ENCODE measurements at regions not wholly inside any gene's neighbourhood (a gene's known extent, or its start where the extent isn't known, plus 50 kb on each side); places are given as distances from the start of the nearest gene placed in this dataset.

- Histone ChIP-seq H3K4me3 (ENCODE audit: low read length) (no peak overlapping the region), H3K4me1 (ENCODE audit: insufficient read depth, low read length) (no peaks in the 10 kb centered on the region), H3K27ac (ENCODE audit: low read depth in 1 of 2, low read length in 2 of 2) (no peak overlapping the region), H3K9me3 (ENCODE audit: control insufficient read depth in 1 of 2, insufficient read depth in 1 of 2, low read length in 2 of 2) (no peaks in the 10 kb centered on the region), H3K27me3 (ENCODE audit: control insufficient read depth in 1 of 2, insufficient read depth in 2 of 2, low read length in 2 of 2) (no peaks in the 10 kb centered on the region), H3K36me3 (ENCODE audit: insufficient read depth, low read length) (no peaks in the 10 kb centered on the region)
- H3K27ac Mint-ChIP-seq = no peak overlapping the region
- DNase-seq (no peak), ATAC-seq (ENCODE audit: poor library complexity) (no peak)
- no peaks in the 10 kb centered on the region for H3K4me1 Mint-ChIP-seq (ENCODE audit: low read depth)
- H3K4me3 Mint-ChIP-seq = no peak overlapping the region
- H3K36me3 Mint-ChIP-seq (ENCODE audit: low read depth) = no peaks in the 10 kb centered on the region
- TF ChIP-seq, protein P1, sequence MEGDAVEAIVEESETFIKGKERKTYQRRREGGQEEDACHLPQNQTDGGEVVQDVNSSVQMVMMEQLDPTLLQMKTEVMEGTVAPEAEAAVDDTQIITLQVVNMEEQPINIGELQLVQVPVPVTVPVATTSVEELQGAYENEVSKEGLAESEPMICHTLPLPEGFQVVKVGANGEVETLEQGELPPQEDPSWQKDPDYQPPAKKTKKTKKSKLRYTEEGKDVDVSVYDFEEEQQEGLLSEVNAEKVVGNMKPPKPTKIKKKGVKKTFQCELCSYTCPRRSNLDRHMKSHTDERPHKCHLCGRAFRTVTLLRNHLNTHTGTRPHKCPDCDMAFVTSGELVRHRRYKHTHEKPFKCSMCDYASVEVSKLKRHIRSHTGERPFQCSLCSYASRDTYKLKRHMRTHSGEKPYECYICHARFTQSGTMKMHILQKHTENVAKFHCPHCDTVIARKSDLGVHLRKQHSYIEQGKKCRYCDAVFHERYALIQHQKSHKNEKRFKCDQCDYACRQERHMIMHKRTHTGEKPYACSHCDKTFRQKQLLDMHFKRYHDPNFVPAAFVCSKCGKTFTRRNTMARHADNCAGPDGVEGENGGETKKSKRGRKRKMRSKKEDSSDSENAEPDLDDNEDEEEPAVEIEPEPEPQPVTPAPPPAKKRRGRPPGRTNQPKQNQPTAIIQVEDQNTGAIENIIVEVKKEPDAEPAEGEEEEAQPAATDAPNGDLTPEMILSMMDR (IDR thresholded peaks at IDR 0.05) = no peak
- no peaks in the 10 kb centered on the region for H3K27me3 Mint-ChIP-seq
- ChIA-PET CTCF (interaction anchor here (0.7 kb wide), 1 partner anchor 859 kb away, joined by 3 read pairs; no protein-coding TSS in a partner anchor), POLR2A (no interaction called here)
- H3K9me3 Mint-ChIP-seq = no peaks in the 10 kb centered on the region
- intact Hi-C loops (cut with DNase I, micrococcal nuclease) = no loop called here
Measured at GRCh38 chr9:73548201-73548600, 396.5 kb downstream of the ANXA1 start.

DNA sequence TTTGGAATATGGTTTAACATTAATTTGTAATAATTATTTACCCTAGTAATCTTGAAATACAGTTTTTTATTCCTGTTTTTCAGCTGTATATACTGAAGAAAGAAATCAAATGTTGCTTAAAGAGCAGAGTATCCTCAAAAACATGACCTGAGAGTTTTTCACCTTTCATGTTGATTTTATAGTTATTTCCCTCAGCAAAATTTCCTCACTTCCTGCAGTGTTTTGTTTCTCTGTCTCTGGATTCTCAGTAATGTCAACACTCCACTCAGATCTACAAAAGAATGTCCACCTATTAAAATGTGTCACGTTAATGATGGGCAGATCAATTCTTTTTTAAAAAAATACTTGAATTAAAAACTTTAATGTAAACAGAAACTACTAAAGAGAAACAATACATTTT is 398.3 kb downstream of the ANXA1 start:
- TF ChIP-seq, protein P1 (IDR thresholded peaks at IDR 0.05) = no peak
- Mint-ChIP-seq H3K27me3 (no peaks in the 10 kb centered on the region), H3K36me3 (ENCODE audit: low read depth) (no peaks in the 10 kb centered on the region), H3K9me3 (peaks cover 2% of the 10 kb centered on the region), H3K4me3 (no peak overlapping the region), H3K4me1 (ENCODE audit: low read depth) (no peaks in the 10 kb centered on the region), H3K27ac (no peak overlapping the region)
- ATAC-seq (ENCODE audit: poor library complexity) (no peak), DNase-seq (no peak)
- Histone ChIP-seq H3K9me3 (ENCODE audit: control insufficient read depth in 1 of 2, insufficient read depth in 1 of 2, low read length in 2 of 2) (no peaks in the 10 kb centered on the region), H3K4me1 (ENCODE audit: insufficient read depth, low read length) (no peaks in the 10 kb centered on the region), H3K4me3 (ENCODE audit: low read length) (no peak overlapping the region), H3K27ac (ENCODE audit: low read depth in 1 of 2, low read length in 2 of 2) (no peak overlapping the region), H3K27me3 (ENCODE audit: control insufficient read depth in 1 of 2, insufficient read depth in 2 of 2, low read length in 2 of 2) (no peaks in the 10 kb centered on the region), H3K36me3 (ENCODE audit: insufficient read depth, low read length) (no peaks in the 10 kb centered on the region)
- POLR2A ChIA-PET = no interaction called here
- intact Hi-C loops (cut with DNase I, micrococcal nuclease) = no loop called here
- CTCF ChIA-PET = no interaction called here

GRCh38 chr9:73553295-73553694 is 401.6 kb downstream of the ANXA1 start:
- Mint-ChIP-seq H3K4me1 (ENCODE audit: low read depth) (no peaks in the 10 kb centered on the region), H3K27me3 (no peaks in the 10 kb centered on the region), H3K36me3 (ENCODE audit: low read depth) (no peaks in the 10 kb centered on the region), H3K4me3 (no peak overlapping the region), H3K27ac (no peak overlapping the region), H3K9me3 (peaks cover 2% of the 10 kb centered on the region)
- intact Hi-C loops (cut with DNase I, micrococcal nuclease) = no loop called here
- Histone ChIP-seq H3K4me3 (ENCODE audit: low read length) (no peak overlapping the region), H3K27ac (ENCODE audit: low read depth in 1 of 2, low read length in 2 of 2) (no peak overlapping the region), H3K4me1 (ENCODE audit: insufficient read depth, low read length) (no peaks in the 10 kb centered on the region), H3K9me3 (ENCODE audit: control insufficient read depth in 1 of 2, insufficient read depth in 1 of 2, low read length in 2 of 2) (no peaks in the 10 kb centered on the region), H3K36me3 (ENCODE audit: insufficient read depth, low read length) (no peaks in the 10 kb centered on the region), H3K27me3 (ENCODE audit: control insufficient read depth in 1 of 2, insufficient read depth in 2 of 2, low read length in 2 of 2) (no peaks in the 10 kb centered on the region)
- CTCF ChIA-PET = no interaction called here
- POLR2A ChIA-PET = no interaction called here
- TF ChIP-seq, protein P1 (IDR thresholded peaks at IDR 0.05) = no peak
- no peak for ATAC-seq (ENCODE audit: poor library complexity)
- no peak for DNase-seq

All from CD4-positive, alpha-beta T cell (primary cell).